HG03280 (cell line): ENCODE measurements at regions not wholly inside any gene's neighbourhood (a gene's known extent, or its start where the extent isn't known, plus 50 kb on each side); places are given as distances from the start of the nearest gene placed in this dataset.
"Not testable (repeated sequence)": the region's sequence is repeated elsewhere in the genome, so short reads cannot be mapped to it uniquely, and the experiment has no call there.

ENCODE experiments used
- ATAC-seq: cut with Tn5 transposase; IDR thresholded peaks from one replicate; pipeline ENCODE4 v1.9.1; 2021; ENCODE audit warnings: mild to moderate bottlenecking, moderate library complexity; ENCODE audit not compliant: unreplicated experiment

DNA sequence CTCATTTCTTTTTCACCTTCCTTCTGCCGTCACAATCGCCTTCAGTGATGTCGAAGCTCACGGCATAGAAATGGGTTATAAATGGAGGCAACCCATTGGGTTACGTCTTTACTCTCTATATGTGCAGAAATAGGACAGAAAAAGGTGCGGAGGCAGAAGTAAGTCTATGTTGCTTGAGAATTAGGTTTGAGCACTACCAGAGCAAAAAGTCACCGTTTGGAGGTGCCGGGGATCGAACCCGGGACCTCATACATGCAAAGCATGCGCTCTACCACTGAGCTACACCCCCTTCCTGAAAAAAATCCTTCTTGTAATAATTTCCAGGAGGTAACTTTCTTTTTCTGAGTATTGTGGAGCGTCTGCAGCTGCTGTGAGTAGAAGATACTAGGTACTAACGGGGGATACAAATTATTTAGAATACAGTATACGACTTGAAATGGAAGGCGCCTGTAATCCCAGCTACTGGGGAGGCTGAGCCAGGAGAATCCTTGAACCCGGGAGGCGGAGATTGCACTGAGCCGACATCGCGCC lies 134.2 kb downstream of the TRIM27 start:
- ATAC-seq: no peak

DNA sequence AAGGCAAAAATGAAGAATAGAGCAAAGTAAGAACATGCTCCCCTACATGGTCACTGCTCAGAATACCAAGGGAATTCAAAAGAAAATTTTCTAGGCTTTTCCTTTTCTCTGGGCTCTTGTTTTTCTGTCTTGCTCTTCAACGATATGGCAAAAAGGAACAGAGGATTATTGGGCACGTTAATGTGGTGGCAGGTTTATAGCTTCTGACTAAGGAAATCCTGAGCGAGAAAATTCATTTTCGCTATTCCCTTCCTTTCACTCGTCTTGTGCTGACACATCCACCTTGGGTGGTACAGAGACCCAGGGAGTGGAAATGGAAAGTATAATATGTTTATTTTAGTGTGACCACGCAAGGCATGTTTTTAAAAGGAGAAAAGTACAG lies 132.8 kb downstream of the TRIM27 start:
- no peak for ATAC-seq

DNA sequence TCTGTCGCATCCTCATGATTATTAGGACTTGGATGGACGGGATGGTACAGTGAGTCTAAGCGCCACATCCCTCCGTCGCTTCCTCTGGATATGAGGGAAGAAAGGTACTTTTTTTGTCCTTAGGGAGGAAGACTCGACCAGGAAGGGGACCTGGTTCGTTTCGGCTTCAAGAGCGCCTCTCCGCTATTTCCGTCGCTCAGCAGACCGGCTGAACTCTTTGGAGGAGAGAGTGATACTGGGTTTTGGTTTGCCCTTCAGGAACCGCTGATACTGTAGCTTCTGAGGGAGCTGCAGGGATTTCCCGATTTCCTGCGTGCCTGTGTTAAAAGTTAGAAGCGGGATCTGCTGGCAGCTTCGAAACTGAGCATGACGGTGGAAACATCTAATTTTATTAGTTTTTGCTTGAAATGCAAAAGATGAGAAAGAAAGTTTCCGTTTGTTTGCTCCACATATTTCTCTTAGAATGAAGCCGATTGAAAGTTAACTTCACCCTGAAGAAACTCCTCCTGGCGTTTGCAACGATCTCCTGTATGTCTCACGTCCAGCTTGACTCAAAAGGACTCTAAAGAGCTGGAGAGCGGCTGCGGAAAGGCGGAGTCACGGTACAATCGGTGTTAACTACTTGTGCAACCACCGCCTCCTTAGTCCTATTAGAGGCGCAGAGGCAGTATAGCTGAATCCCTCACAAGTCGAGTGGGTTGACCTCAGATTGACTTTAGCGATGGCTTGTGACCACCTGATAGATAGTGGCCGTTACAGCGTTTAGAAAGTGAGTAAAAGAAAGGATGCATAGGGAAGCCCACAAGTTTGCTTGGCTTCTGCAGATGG lies 129.4 kb downstream of the TRIM27 start:
- no peak for ATAC-seq

DNA sequence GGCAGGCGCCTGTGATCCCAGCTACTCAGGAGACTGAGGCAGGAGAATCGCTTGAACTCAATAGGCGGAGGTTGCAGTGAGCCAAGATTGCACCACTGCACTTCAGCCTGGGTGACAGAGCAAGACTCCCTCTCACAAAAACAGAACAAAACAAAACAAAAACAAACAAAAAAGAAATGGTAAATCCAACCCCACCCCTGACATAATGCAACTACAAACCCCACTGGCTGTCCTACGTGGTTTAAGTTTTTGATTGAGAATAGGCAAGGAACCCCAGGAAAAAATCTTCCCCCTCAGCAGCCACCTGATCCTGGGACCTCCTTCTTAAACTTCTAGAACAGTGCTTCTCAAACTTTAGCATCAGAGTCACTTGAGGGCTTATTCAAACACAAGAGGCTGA lies 123.1 kb downstream of the TRIM27 start:
- ATAC-seq: not testable (repeated sequence)

DNA sequence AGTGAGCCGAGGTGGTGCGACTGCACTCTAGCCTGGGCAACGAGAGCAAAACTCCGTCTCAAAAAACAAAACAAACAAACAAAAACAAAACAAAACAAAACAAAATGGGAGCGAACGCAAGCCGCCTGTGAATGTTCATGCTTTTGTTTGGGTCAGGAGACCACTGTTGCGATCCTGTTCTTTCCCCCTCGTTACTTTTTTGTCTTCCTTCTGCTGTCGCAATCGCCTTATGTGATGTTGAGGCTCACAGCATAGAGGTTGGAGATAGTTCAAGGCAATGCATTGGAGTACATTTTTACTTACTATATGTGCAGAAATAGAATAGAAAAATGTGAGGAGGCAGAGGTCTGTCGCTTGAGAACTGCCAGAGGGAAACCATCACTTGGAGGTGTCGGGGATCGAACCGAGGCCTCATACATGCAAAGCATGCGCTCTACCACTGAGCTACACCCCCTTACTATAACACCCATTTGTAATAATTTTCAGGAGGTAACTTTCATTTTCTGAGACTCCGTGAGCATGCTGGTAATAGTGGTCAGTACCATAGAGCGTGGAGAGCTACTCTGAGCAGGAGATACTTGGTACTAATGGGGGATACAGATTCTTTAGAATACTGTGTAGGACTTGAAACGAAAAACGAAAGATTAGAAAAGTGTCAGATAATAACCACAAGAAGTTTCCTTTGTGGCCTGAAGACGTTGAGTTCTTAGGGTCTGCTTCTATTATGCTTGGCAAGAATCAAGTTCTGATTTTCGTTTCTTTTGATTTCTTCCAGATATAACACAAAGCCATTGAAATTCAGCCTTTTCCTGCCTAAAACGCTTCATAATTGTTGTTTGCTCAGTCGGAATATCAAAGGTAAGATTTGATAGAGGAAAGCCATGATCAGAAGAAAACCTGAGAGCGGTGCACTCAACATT lies 121.1 kb downstream of the TRIM27 start:
- ATAC-seq: no peak

DNA sequence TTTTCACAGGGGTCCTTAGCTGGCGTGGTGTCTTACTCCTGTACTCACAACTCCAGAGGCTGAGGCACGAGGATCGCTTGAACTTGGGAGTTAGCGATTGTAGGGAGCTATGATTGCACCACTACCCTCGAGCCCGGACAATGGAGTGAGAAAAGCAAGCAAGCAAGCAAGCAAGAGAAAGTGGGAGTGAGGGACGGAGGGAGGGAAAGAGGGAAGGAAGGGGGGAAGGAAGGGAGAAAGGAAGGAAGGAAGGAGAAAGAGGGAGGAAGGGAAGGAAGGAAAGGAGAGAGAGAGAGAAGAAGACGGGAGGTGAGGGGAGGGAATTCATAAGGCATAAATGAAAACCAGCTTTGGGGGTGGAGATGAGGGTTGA lies 120.5 kb downstream of the TRIM27 start:
- ATAC-seq: no peak

DNA sequence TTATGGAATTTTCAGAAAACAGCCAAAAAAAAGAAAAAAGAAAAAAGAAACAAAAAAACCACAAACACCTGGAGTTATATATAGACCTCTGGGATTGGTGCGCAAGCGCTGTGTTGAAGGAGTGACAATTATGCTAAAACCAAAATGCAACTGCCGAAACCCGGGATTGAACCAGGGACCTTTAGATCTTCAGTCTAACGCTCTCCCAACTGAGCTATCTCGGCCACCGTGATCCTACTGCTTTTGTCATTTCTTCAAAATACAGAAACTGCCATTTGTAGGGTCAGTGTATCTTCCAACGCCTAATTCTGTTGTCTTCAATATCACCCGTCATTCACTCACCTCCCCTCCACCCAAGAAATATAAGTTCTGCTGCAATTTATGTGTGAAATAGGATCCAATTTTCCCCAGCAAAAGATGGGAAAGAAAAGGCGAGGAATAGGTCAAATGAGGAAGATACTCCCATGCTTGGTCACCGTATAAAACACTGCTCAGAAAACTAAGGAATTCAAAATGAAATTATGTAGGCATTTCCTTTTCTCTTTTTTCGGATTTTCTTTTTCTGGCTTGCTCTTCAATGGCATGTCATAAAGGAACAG lies 116.0 kb downstream of the TRIM27 start:
- ATAC-seq: no peak

DNA sequence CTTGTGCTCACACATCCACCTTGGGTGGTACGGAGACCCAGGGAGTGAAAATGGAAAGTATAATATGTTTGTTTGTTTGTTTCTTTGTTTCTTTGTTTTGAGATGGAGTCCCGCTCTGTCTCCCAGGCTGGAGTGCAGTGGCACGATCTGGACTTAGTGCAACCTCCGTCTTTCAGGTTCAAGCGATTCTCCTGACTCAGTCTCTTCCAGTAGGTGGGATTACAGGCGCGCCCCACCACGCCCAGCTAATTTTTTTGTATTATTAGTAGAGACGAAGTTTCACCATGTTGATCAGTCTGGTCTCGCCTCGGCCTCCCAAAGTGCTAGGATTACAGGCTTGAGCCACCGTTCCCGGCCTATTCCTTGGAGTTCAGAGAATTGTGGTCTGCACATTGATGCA lies 115.4 kb downstream of the TRIM27 start:
- ATAC-seq: no peak

DNA sequence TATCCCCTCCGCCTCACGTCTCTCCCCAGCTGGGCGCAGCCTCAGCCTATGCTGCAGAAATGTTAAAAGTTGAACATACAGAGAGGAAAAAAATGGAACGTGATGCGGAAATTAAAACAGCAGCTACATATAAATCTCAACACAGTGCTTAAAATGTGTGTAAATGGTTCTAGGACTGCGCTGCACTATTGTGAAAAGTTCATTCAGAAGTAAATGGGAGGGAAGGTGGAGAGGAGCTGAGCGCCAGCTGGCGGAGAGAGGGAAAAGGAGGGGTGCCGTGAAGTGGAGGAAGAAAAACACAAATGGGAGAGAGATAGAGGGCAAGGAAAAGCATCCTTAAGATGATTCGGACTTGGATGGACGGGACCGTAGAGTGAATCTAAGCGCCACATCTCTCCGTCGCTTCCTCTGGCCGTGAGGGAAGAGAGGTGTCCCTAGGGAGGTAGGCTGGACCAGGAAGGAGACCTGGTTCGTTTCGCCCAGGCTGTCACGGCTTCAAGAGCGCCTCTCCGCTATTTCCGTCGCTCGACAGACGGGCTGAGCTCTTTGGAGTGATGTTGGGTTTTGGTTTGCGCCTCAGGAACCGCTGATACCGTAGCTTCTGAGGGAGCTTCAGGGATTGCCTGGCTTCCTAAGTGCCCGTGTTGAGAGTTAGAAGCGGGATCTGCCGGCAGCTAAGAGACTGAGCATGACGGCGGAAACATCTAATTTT lies 113.7 kb downstream of the TRIM27 start:
- ATAC-seq: no peak

DNA sequence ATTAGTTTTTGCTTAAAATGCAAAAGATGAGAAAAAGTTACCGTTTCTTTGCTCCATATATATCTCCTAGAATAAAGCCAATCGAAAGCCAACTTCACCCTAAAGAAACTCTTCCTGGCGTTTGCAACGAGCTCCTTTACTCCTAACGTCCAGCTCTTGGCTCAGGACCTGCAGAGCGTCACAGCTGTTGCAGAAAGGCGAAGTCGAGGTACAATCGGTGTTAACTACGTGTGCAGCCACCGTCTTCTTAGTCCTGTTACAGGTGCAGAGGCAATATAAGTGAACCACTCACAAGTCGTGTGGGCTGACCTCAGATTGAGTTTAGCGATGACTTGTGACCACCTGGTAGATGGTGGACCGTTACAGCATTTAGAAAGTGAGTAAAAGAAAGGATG lies 113.1 kb downstream of the TRIM27 start:
- ATAC-seq: no peak

DNA sequence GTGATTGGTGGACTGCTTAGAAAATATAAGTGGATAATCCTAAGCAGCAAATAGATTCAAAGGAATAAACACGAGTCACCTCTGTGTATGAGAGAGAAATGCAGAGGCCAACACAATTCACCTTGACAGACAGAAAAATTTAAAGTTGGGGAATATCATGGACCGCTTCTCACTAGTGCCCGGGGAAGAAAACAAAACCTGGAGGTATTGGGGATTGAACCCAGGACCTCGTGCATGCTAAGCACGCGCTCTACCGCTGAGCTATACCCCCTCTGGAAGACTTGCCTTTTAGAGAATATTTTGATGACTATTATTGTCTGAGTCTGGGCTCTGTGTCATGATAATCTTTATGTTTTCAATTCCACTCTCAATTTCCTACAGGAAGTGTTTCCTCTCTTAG lies 111.9 kb downstream of the TRIM27 start:
- ATAC-seq: no peak

DNA sequence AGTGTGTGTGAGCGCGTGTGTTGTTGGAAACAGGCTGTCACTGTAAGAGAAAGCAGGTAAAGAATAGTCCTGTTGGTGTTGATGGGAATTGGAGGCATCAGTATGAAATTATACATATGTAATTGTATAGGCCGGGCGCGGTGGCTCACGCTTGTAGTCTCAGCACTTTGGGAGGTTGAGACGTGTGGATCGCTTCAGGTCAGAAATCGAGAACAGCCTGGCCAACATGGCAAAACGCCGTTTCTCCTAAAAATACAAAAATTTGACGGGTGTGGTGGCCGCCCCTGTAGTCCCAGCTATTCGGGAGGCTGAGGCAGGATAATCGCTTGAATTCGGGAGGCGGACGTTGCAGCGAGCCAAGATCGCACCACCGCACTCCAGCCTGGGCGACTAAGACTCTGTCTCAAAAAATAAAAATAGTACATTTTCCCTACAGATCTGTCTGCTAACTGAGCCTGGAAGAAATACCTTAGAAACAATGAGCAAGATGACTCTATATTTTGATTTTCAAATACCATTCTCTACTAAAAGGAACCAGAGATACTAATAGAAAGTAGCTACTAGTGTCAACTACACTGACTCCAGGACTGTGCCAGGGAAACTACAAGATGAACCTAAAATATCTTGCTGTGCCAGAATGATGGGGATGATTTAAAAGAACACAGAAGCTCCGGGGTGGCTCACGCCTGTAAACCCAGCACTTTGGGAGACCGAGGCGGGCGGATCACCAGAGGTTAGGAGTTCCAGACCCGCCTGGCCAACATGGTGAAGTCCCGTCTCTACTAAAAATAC lies 110.8 kb downstream of the TRIM27 start:
- ATAC-seq: no peak

DNA sequence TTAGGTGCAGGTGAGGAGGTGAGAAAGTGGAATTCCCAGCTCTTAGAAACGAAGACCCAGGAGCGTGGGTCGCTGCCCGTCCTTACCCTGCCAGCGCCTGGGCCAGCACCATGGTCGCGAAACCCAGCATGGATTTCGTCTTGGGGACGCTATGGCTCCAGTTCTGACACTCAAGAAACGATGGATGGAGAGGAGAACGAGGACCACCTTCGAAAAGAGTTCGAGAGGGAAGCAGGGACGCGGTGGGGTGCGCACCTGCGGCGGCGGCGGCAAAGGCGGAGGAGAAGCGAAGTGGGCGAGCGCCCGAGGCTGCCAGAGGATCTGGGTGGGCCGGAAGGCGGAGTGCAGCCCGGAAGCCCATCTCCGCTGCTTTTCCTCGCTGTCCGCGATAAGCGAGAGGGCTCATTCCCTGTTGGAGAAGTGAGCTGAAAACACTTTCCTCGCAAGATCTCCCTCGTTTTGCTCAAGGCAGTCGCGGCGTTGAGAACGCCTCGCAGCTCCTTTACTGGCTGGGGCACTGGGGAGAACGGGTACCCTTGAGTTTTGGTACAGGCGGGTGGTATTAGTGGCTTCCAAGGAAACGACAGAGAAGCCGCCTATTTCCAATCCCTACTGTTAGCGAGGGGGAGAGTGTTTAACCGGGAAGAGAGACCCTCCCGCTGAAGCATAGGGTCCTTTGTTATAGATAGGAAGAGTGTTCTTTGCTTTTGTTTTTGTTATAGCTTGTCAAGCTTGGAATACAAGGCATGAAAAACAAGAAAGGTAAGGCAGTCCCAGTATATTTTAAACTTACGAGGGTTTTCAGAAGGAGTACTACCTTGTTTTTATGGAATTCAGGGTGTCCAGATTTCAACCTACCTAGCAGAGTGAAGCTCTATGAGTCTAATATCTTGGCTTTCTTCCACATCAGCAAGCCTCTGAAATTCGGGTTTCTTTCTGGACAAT lies 109.5 kb downstream of the TRIM27 start:
- ATAC-seq: no peak

DNA sequence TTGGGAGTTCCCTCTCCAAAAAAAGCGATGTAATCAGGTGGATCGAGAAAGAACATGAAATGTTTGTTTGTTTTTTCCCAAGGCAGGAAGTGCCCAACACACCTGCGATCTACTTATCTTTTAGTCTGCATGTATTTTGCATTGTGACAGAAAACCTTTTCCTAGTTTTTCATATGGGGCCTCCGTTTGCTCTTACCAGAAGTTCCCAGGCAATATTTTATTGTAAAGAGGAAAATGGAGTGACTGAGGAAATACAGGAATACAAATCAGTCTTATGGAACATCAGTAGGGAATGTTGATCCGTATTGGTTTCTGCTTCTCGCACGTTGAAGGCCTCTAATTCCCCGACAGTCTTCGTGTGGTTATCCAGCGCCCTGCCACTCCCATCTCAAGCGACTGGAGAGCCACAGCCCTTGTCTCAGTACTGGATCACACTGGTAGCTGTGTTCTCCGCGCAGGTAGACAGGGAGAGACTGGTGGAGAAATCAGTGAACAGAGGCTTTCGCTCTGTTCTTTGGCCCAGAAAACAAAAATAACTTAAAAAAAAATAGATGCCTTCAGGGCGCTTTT lies 107.4 kb downstream of the TRIM27 start:
- ATAC-seq: no peak

DNA sequence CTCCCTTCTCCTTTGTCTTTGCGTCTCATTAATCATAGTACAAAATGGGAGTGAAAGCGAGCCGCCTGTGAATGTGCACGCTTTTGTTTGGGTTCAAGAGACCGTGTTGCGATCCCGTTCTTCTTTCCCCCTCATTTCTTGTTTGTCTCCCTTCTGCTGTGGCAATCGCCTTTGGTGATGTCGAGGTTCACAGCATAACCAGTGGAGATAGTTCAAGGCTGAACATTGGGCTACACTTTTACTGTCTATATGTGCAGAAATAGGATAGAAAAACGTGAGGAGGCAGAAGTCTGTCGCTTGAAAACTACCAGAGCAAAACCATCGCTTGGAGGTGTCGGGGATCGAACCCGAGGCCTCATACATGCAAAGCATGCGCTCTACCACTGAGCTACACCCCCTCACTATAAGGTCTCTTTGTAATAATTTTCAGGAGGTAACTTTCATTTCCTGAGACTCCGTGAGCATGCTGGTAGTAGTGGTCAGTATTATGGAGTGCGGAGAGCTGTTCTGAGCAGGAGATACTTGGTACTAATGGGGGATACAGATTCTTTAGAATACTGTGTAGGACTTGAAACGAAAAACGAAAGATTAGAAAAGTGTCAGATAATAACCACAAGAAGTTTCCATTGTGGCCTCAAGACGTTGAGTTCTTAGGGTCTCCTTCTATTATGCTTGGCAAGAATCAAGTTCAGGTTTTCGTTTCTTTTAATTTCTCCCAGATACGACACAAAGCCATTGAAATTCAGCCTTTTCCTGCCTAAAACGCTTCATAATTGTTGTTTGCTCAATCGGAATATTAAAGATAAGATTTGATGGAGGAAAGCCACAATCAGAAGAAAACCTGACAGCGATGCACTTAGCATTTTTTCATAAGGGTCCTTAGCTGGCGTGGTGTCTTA lies 106.6 kb downstream of the TRIM27 start:
- no peak for ATAC-seq

DNA sequence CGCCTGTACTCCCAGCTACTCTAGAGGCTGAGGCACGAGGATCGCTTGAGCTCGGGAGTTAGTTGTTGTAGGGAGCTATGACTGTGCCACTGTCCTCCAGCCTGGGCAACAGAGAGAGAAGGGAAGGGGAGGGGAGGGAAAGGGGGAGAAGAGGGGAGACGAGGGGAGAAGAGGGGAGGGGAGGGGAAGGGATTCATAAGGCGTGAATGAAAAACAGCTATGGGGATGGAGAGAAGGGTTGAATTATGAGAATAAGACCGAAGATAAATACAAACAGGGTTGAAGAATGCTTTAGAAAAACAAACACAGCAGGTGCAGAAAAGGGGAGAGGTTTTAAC lies 106.0 kb downstream of the TRIM27 start:
- no peak for ATAC-seq

DNA sequence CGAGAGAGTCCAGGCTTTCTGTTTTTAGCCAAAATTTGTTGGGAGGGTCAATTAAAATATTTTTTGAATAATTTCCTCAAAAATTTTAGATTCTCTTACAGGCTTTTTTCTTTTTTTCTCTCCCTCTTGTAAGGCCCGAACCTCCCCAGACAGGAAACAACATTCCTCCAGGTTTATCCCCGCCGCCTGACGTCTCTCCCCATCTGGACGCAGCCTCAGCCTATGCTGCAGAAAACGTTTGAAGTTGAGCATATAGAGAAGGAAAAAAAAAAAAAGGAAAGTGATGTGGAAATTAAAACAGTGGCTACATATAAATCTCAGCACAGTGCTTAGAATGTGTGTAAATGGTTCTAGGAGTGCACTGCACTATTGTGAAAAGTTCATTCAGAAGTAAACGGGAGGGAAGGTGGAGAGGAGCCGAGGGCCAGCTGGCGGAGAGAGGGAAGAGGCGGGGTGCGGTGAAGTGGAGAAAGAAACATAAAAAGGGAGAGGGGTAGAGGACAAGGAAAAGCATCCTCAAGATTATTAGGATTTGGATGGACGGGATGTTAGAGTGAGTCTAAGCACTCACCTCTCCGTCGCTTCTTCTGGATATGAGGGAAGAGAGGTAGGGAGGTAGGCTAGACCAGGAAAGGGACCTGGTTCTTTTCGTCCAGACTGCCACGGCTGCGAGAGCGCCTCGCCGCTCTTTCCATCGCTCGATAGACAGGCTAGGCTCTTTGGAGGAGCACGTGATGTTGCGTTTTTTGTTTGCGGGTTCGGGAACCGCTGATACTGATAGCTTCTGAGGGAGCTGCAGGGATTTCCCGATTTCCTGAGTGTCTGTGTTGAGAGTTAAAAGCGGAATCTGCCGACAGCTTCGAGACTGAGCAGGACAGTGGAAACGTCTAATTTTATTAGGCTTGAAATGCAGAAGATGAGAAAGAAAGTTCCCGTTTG lies 98.7 kb downstream of the TRIM27 start:
- no peak for ATAC-seq
